ENCODE measurements at regions not wholly inside any gene's neighbourhood (a gene's known extent, or its start where the extent isn't known, plus 50 kb on each side); places are given as distances from the start of the nearest gene placed in this dataset.

DNA sequence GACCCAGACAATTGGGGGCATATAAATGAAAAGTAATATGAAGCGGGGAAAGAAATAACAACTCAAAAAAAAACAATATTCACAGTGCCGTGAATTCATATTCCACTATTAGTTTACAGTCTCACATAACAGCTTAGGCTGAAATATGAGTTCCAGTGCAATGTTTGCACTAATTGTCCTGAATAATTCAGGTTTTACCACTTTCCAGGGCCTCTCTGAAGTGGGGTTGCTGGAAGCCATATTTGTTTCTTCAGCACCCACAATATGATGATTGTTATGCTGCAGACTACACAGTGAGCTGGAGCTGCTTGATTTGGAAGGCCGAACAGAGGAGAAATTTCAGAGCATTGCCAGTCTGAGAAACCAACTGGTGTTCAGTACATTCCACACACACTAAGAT lies 894.5 kb upstream of the ACVR2A start:
- DNase-seq = no peak

DNA sequence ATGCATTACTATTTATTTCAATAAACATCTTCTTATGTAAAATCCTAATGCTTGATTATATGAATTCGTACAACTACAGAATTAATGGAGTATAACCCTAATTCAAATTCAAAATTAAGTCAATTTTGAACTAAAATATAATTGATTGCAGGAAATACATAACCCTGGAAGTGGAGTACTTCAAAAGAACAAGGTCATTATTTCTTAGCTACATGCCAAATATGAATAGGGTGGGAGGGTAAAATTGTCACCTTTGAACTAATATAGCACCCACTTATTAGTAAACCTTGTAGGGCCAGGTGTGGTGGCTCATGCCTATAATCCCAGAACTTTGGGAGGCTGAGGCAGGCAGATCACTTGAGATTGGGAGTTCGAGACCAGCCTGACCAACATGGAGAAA lies 895.4 kb upstream of the ACVR2A start:
- no peak for DNase-seq

- DNase-seq = no peak
Measured at GRCh38 chr2:146944601-146945000, 900.2 kb upstream of the ACVR2A start.

DNA sequence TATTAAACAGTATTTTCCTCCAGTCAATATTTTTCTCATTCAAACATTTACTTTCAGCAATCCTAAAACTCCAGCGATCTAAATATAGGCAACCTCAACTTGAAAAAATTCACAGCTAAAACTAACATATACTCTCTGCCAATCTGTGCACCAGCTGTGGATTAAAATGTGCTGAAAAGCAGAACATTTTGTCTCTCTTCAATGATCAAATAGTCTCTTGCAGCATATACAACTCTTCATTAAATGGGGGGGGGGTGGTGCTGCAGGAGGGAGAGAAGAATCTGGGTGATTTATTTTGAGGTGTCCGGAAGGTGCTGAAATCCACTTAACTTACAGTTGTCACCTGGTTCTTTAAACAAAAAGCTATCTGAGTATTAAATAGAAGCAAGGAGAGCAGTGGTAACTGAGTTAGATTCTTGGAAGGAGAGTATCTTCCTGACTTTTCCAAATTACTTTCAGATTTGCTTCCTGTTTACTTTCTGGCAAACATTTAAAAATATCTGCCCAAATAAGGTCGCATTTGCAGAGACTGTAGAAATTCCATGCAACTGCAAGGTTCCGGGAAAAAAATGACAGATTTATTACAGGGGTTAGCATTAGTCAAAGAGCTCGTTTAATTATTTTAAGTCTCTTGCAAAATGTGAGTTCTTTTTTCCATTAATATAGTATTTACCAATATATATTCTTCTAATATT lies 904.7 kb upstream of the ACVR2A start:
- DNase-seq = peak; percentile 15

GRCh38 chr2:146934921-146935320 lies 909.9 kb upstream of the ACVR2A start:
- no peak for DNase-seq

DNA sequence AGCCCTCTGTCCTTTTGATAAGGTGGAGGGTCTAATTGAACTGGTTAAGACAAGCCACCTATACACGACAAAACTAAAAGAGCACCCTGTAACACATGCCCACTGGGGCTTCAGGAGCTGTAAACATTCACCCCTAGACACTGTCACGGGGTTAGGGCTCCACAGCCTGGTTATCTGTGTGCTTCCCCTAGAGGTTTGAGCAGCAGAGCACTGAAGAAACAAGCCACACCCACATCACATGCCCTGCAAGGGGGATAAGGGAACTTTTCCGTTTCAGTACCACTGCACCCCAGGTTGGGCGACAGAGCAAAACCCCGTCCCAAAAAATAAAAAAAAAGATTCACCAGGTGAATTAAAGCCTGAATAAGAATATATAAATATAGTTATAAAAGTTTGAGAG lies 913.7 kb upstream of the ACVR2A start:
- DNase-seq = no peak

DNA sequence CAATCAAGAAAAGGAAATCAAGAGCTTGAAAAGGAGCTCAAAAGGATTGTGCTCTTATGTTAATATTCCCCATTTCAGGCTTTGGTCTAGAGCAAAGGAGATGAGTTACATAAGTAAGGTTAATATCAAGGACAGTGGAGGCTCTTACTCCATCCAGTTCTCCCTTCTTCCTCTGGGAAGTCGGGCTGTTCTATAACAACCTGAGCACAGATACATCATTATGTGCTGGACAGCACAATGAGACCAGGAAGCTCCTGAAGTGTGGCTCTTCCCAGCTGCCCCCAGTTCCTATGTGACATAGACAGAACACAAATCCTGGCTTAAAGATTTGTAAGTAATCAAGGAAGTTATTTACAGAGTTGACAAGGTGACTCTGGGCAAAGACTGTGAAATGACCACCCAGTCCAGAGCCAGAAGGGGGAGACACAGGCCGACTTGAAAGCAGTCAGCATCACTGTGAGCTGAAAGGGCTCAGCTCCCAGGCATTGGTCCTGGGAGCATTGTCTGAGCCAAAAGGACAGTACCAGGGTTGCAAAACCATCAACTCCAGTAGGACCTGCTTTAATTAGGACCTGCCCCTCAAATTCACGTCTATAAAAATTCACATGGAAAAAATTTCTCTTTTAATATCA lies 917.6 kb upstream of the ACVR2A start:
- peak; percentile 34 for DNase-seq

- no peak for DNase-seq
Measured at GRCh38 chr2:146918280-146918679, 926.5 kb upstream of the ACVR2A start.

DNA sequence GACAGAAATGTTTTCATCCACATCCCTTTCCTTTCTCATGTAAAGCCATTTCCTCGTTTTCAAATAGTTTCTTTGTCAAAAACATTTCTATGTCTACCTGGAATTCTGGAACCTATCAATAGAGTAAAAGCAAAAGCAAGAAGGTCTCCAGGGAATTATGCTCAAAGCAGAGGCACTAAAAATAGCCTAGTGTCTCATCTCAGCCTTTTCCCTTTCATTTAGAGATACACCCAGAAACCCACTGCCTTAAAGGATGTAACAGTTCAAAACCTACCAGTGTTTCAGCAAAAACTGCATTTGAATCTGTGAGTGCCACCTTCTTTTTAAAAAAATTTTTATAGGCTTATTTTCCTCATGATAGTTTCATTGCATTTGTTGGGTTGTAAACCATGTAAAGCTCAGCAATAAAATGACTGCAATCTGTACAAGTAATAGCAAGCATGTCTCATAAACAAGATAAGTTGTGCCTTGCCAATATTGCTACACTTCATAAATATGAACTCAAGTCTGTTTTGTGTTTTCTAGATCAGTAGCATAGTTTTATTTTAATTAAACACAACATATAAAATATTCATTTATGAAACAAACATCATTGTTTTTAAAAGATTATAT lies 927.3 kb upstream of the ACVR2A start:
- DNase-seq = no peak

GRCh38 chr2:146916914-146917313 lies 927.9 kb upstream of the ACVR2A start:
- no peak for DNase-seq

GRCh38 chr2:146913476-146913875 lies 931.4 kb upstream of the ACVR2A start:
- DNase-seq = no peak

DNA sequence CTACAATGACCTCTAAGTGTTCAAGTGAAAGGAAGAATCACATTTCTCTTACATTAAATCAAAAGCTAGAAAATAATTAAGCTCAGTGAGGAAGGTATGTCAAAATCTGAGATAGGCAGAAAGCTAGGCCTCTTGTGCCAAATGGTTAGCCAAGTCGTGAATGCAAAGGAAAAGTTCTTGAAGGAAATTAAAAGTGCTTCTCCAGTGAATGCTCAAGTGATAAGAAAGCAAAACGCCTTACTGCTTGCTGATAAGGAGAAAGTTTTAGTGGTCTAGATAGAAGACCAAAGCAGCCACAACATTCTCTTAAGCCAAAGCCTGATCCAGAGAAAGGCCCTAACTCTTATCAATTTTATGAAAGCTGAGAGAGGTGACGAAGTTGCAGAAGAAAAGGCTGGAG lies 932.3 kb upstream of the ACVR2A start:
- DNase-seq = no peak

- no peak for DNase-seq
Measured at GRCh38 chr2:146908776-146909175, 936.1 kb upstream of the ACVR2A start.

DNA sequence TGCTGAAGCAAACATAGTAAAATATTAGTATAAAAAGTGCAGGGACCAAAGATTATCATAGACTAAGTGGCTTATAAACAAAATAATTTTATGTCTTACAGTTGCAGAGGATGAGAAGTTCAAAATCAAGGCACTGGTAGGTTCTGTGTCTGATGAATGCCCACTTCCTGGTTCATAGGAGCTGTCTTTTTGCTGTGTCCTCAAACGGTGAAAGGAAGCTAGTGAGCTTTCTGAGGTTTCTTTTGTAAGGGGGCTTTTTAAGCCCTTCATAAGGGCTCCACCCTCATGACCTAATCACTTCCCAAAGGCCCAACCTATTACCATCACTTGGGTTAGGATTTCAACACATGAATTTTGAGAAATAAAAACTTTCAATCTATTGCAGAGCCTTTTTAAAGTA lies 946.7 kb upstream of the ACVR2A start:
- no peak for DNase-seq

GRCh38 chr2:146894514-146894913 lies 950.3 kb upstream of the ACVR2A start:
- DNase-seq = no peak

GRCh38 chr2:146893500-146894041 lies 951.3 kb upstream of the ACVR2A start:
- no peak for DNase-seq

DNA sequence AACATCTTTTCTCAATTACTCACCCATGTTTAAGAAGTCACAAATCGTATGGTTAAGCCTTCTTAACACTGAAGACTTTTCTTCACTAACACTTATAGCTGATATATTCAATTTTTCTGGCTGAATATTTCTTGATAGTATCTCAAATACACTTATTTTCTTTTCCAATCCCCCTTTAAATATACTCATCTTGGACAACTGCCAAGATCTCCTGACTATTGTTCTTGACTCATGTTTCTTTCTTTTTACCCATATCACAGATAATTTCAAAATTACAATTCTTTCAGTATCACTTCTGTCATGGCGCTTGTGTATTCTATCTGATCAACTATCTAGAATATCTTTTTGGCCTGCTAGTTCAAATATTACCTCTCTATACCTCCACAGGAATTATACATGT lies 954.3 kb upstream of the ACVR2A start:
- no peak for DNase-seq

- peak; percentile 2 for DNase-seq
Measured at GRCh38 chr2:146879882-146880281, 964.9 kb upstream of the ACVR2A start.

- DNase-seq = peak; percentile 63
Measured at GRCh38 chr2:146874260-146874658, 970.6 kb upstream of the ACVR2A start.

- DNase-seq = no peak
Measured at GRCh38 chr2:146873646-146874259, 971.1 kb upstream of the ACVR2A start.

DNA sequence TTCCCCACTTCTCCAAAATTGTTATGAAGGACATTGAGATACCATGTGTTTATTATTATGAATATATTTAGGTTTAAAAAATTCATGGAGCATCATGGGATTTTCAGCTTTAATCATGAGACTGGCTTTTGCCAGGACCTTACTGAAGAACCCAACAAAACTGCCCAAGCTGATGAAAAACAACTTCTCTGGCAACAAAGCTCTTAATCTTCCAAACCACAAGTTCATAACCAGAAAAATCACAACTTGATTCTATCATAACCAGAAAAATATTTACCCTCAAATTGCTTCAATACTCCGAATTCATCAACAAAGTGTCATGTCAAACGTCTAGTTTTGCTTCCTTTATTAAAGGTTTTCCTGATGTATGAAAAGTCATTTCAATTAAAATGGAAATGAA lies 971.8 kb upstream of the ACVR2A start:
- DNase-seq = no peak

- no peak for DNase-seq
Measured at GRCh38 chr2:146870691-146871090, 974.1 kb upstream of the ACVR2A start.

DNA sequence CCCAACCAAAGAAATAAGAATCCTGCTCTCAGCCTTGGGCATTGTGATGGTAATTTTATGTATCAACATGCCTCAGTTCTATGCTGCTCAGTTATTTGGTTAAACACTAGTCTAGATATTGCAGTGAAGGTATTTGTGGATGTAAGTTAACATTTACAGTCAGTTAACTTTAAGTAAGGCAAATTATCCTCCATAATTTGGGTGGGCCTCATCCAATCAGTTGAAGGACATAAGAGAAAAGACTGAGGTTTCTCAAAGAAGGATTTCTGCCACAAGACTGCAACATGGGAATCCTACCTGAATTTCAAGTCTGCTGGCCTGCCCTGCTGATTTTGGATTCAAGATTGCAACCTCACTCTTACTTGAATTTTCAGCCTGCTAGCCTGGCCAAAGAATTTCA lies 975.5 kb upstream of the ACVR2A start:
- DNase-seq = no peak

GRCh38 chr2:146868051-146868450 lies 976.8 kb upstream of the ACVR2A start:
- no peak for DNase-seq
